ENCODE measurements at regions not wholly inside any gene's neighbourhood (a gene's known extent, or its start where the extent isn't known, plus 50 kb on each side); places are given as distances from the start of the nearest gene placed in this dataset.

GRCh38 chr10:78413076-78414055, 379.7 kb downstream of the RPS24 start:
- TF ChIP-seq EZH2 (IDR thresholded peaks at IDR 0.05) (no peak), POLR2AphosphoS5 (IDR thresholded peaks at IDR 0.05; ENCODE audit: borderline replicate concordance, low read depth, low read length) (no peak), FOXP2 (optimal IDR thresholded peaks at IDR 0.05; ENCODE audit: control extremely low read depth, extremely low read length, insufficient read depth) (no peak)

All from SK-N-MC (cell line).